Kidney epithelial cell (primary cell): ENCODE measurements at regions not wholly inside any gene's neighbourhood (a gene's known extent, or its start where the extent isn't known, plus 50 kb on each side); places are given as distances from the start of the nearest gene placed in this dataset.

Experiments
- DNase-seq: peaks from one replicate; pipeline ENCODE4 v3.0.0-alpha.2; 2010; ENCODE audit warnings: low read depth
- H3K27me3 ChIP-seq: 2 replicates; pipeline ENCODE4 v1.6.0; 2011; ENCODE audit warnings: low read length; ENCODE audit not compliant: control insufficient read depth, insufficient read depth
- H3K36me3 ChIP-seq: 2 replicates; pipeline ENCODE4 v1.5.1; 2011; ENCODE audit warnings: low read length; ENCODE audit not compliant: control insufficient read depth, insufficient read depth
- H3K4me3 ChIP-seq: 2 replicates; pipeline ENCODE4 v1.5.1; 2011; ENCODE audit warnings: low read depth, mild to moderate bottlenecking, control low read depth, low read length
- TF ChIP-seq, protein P1 (sequence below): IDR thresholded peaks from 2 replicates; pipeline ENCODE4 v1.5.1; 2011; ENCODE audit warnings: mild to moderate bottlenecking, moderate library complexity, low read length, control low read depth, inconsistent platforms; ENCODE audit not compliant: insufficient read depth, poor library complexity, severe bottlenecking

DNA sequence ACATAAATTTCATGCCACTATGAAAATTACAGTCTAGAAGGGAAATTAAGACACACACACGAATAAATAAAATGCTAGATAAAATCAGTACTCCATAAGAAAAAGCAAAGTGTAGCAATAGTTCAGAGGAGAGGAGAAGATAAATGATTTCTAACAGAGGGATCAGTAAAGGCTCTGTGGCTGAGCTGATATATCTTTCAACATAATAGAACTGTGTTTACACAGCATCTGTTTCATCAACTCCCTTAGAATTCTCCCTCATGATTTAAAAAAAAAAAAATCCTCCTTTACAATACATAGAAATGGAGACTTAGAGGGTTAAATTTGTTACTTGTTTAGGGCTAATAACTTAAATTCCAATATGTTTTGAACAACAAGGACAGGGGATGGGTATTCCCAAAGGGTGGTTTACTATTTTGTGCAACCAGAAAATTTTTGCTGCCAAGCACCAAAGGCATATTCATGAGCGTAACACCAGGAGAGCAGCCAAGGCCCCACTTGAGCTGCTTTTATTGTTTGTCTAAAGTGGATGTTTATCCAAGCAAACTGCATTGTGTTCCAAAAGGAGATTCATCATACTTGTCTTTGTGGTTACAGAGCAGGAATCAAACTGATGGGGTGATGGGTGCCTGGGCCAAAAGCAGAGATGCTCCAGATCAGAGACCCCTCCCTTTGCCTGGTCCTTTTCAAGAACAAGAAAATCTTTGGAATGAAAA is 162.7 kb downstream of the BMP4 start:
- Histone ChIP-seq H3K27me3 (peaks cover 3% of the 10 kb centered on the region), H3K4me3 (no peak overlapping the region), H3K36me3 (no peaks in the 10 kb centered on the region)
- no peak for DNase-seq
- TF ChIP-seq, protein P1, sequence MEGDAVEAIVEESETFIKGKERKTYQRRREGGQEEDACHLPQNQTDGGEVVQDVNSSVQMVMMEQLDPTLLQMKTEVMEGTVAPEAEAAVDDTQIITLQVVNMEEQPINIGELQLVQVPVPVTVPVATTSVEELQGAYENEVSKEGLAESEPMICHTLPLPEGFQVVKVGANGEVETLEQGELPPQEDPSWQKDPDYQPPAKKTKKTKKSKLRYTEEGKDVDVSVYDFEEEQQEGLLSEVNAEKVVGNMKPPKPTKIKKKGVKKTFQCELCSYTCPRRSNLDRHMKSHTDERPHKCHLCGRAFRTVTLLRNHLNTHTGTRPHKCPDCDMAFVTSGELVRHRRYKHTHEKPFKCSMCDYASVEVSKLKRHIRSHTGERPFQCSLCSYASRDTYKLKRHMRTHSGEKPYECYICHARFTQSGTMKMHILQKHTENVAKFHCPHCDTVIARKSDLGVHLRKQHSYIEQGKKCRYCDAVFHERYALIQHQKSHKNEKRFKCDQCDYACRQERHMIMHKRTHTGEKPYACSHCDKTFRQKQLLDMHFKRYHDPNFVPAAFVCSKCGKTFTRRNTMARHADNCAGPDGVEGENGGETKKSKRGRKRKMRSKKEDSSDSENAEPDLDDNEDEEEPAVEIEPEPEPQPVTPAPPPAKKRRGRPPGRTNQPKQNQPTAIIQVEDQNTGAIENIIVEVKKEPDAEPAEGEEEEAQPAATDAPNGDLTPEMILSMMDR, result no peak

DNA sequence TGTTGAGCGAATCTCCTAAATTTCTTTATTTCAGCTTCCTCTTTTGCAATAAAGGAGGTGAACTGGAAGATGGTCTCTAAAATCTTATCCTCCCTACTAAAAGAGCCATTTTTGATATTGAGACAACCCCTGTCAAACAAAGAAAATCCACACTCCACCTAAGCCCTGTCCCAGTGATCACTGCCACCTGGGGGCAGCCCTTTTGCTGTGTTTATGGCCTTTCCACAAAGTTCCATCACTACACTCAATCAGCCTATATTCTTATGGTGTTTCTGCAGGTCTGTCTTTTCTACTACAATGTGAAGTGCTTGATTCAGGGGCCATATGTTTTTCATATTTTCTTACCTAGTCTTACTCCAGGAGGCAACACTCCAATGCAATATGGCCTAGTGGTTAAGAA is 163.7 kb downstream of the BMP4 start:
- TF ChIP-seq, protein P1, result no peak
- no peak for DNase-seq
- Histone ChIP-seq H3K4me3 (no peak overlapping the region), H3K36me3 (no peaks in the 10 kb centered on the region), H3K27me3 (peaks cover 2% of the 10 kb centered on the region)

DNA sequence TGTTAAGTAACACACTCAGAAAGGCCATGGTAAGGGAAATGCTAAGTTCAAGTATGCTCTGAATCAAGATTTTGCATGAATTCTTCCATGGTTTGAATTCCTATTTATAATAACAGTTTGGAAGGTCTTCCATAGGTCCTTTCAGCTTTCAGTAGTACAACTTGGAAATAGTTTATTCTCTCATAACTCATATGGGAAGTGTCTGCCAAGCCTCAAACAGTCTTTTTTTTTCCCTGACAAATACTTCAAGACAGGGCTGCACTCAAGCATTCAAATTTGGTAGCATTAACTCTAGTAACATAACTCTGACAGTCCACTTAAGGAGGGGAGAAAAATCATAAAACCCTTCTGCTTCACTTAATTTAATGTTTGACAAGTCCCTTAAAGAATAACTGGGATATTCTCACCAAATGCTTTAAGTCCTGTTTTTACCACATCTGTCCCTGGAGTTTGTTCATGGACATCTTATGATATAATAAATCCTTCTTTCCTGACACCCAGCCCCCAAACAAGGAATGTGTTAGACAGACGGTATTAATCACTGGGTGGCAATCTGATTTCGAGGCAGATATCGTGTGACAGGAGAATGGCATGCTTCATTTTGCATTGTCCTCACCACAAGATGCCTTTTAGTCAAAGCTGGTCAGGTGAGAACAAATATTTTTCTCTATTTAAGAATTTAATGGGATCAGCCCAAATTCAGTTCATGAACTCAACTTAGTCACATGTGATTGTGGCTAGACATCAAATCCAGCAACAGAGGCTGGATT is 165.7 kb downstream of the BMP4 start:
- no peak for DNase-seq
- H3K27me3 ChIP-seq, result no peaks in the 10 kb centered on the region
- no peaks in the 10 kb centered on the region for H3K36me3 ChIP-seq
- TF ChIP-seq, protein P1, result no peak
- H3K4me3 ChIP-seq, result no peak overlapping the region

DNA sequence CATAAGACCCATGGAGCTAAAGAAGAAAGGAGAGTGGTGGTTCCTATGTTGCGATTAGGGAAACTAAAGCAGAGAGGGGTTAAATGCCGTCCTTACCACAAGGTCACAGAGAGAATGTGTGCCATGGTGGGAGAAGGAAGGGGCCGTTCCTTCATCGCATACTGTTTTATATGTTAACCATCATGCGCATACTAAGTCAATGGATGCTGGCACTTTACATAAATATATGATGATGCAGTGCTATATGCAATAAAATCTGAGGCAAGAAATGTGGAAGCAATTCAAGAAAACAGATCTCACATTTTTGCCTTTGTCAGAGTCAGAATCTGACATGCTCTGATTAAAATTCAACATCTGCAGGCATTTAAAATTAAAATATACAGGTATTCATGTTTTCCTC is 168.1 kb downstream of the BMP4 start:
- Histone ChIP-seq H3K36me3 (no peaks in the 10 kb centered on the region), H3K4me3 (no peak overlapping the region), H3K27me3 (no peaks in the 10 kb centered on the region)
- TF ChIP-seq, protein P1, result no peak
- no peak for DNase-seq

DNA sequence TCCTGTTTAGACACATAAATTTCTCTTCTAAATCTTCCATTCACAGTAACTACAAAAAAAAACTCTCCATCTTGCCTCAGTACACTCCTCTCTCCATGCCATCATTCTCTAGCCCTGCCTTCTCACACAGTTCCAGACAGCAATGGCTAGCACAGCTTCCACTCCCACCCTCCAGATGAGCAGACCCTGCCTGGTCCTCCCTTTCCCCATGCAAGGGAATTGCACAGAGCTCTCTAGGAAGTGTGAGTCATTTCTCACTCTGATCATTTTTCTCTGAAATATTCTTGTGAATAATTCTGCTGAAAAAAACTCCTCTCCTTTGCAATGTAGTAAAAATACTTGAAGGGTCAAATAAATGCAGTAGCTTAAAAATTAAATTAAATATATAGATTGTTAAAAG is 170.6 kb downstream of the BMP4 start:
- TF ChIP-seq, protein P1, result no peak
- Histone ChIP-seq H3K4me3 (no peak overlapping the region), H3K27me3 (no peaks in the 10 kb centered on the region), H3K36me3 (no peaks in the 10 kb centered on the region)
- no peak for DNase-seq
